ENCODE measurements at regions not wholly inside any gene's neighbourhood (a gene's known extent, or its start where the extent isn't known, plus 50 kb on each side); places are given as distances from the start of the nearest gene placed in this dataset.
"Not testable (repeated sequence)": the region's sequence is repeated elsewhere in the genome, so short reads cannot be mapped to it uniquely, and the experiment has no call there.

- no peak for DNase-seq (ENCODE audit: extremely low spot score)
- 59% methylated on average over 4 of the region's 4 CpGs for WGBS
- no peaks in the 10 kb centered on the region for H3K4me1 ChIP-seq (ENCODE audit: insufficient read depth)
- no peak overlapping the region for H3K4me3 ChIP-seq (ENCODE audit: low read depth, low read length)
- no peaks in the 10 kb centered on the region for H3K36me3 ChIP-seq (ENCODE audit: insufficient read depth)
- H3K27ac ChIP-seq (ENCODE audit: low read depth): no peak overlapping the region
Measured at GRCh38 chr1:233460692-233461091, 133.2 kb downstream of the MAP3K21 start.

- H3K4me3 ChIP-seq (ENCODE audit: low read depth, low read length): no peak overlapping the region
- H3K27ac ChIP-seq (ENCODE audit: low read depth): no peak overlapping the region
- H3K36me3 ChIP-seq (ENCODE audit: insufficient read depth): no peaks in the 10 kb centered on the region
- 81% methylated on average over 1 of the region's 1 CpG for WGBS
- no peaks in the 10 kb centered on the region for H3K4me1 ChIP-seq (ENCODE audit: insufficient read depth)
- no peak for DNase-seq (ENCODE audit: extremely low spot score)
Measured at GRCh38 chr1:233461847-233462246, 134.3 kb downstream of the MAP3K21 start.

GRCh38 chr1:233463333-233463732, 135.8 kb downstream of the MAP3K21 start:
- no peak for DNase-seq (ENCODE audit: extremely low spot score)
- WGBS: 91% methylated on average over 3 of the region's 3 CpGs

GRCh38 chr1:233465745-233466343, 138.3 kb downstream of the MAP3K21 start:
- Histone ChIP-seq H3K36me3 (ENCODE audit: insufficient read depth) (no peaks in the 10 kb centered on the region), H3K27ac (ENCODE audit: low read depth) (no peak overlapping the region), H3K4me3 (ENCODE audit: low read depth, low read length) (no peak overlapping the region), H3K4me1 (ENCODE audit: insufficient read depth) (no peaks in the 10 kb centered on the region)
- 92% methylated on average over 34 of the region's 34 CpGs for WGBS
- DNase-seq (ENCODE audit: extremely low spot score): no peak

More at GRCh38 chr1:233463333-233463732, 135.8 kb downstream of the MAP3K21 start:
- no peak overlapping the region for H3K27ac ChIP-seq (ENCODE audit: low read depth)
- H3K36me3 ChIP-seq (ENCODE audit: insufficient read depth): no peaks in the 10 kb centered on the region
- no peak overlapping the region for H3K4me3 ChIP-seq (ENCODE audit: low read depth, low read length)
- no peaks in the 10 kb centered on the region for H3K4me1 ChIP-seq (ENCODE audit: insufficient read depth)

- no peak for DNase-seq (ENCODE audit: extremely low spot score)
- 61% methylated on average over 6 of the region's 6 CpGs for WGBS
- no peaks in the 10 kb centered on the region for H3K4me1 ChIP-seq (ENCODE audit: insufficient read depth)
- H3K36me3 ChIP-seq (ENCODE audit: insufficient read depth): no peaks in the 10 kb centered on the region
- H3K27ac ChIP-seq (ENCODE audit: low read depth): no peak overlapping the region
- no peak overlapping the region for H3K4me3 ChIP-seq (ENCODE audit: low read depth, low read length)
Measured at GRCh38 chr1:233470741-233471499, 143.0 kb upstream of the KCNK1 start.

GRCh38 chr1:233471851-233472250, 142.1 kb upstream of the KCNK1 start:
- 93% methylated on average over 3 of the region's 3 CpGs for WGBS
- not testable (repeated sequence) for H3K27ac ChIP-seq (ENCODE audit: low read depth); H3K4me3 ChIP-seq (ENCODE audit: low read depth, low read length); H3K4me1 ChIP-seq (ENCODE audit: insufficient read depth); DNase-seq (ENCODE audit: extremely low spot score); H3K36me3 ChIP-seq (ENCODE audit: insufficient read depth)

- H3K4me1 ChIP-seq (ENCODE audit: insufficient read depth); H3K4me3 ChIP-seq (ENCODE audit: low read depth, low read length); DNase-seq (ENCODE audit: extremely low spot score); H3K27ac ChIP-seq (ENCODE audit: low read depth); H3K36me3 ChIP-seq (ENCODE audit: insufficient read depth): not testable (repeated sequence)
- 78% methylated on average over 7 of the region's 7 CpGs for WGBS
Measured at GRCh38 chr1:233472796-233473195, 141.1 kb upstream of the KCNK1 start.

- 56% methylated on average over 11 of the region's 11 CpGs for WGBS
- Histone ChIP-seq H3K4me3 (ENCODE audit: low read depth, low read length) (no peak overlapping the region), H3K27ac (ENCODE audit: low read depth) (no peak overlapping the region), H3K4me1 (ENCODE audit: insufficient read depth) (no peaks in the 10 kb centered on the region), H3K36me3 (ENCODE audit: insufficient read depth) (no peaks in the 10 kb centered on the region)
- no peak for DNase-seq (ENCODE audit: extremely low spot score)
Measured at GRCh38 chr1:233473549-233474204, 140.2 kb upstream of the KCNK1 start.

- no peak for DNase-seq (ENCODE audit: extremely low spot score)
- H3K4me3 ChIP-seq (ENCODE audit: low read depth, low read length): no peak overlapping the region
- H3K27ac ChIP-seq (ENCODE audit: low read depth): no peak overlapping the region
- H3K4me1 ChIP-seq (ENCODE audit: insufficient read depth): no peaks in the 10 kb centered on the region
- no peaks in the 10 kb centered on the region for H3K36me3 ChIP-seq (ENCODE audit: insufficient read depth)
Measured at GRCh38 chr1:233477359-233477758, 136.5 kb upstream of the KCNK1 start.

GRCh38 chr1:233478611-233479010, 135.3 kb upstream of the KCNK1 start:
- H3K36me3 ChIP-seq (ENCODE audit: insufficient read depth): no peaks in the 10 kb centered on the region
- WGBS: 75% methylated on average over 2 of the region's 2 CpGs
- H3K4me3 ChIP-seq (ENCODE audit: low read depth, low read length): no peak overlapping the region
- no peak overlapping the region for H3K27ac ChIP-seq (ENCODE audit: low read depth)
- no peak for DNase-seq (ENCODE audit: extremely low spot score)
- H3K4me1 ChIP-seq (ENCODE audit: insufficient read depth): no peaks in the 10 kb centered on the region

- 79% methylated on average over 4 of the region's 4 CpGs for WGBS
- no peak overlapping the region for H3K27ac ChIP-seq (ENCODE audit: low read depth)
Measured at GRCh38 chr1:233479110-233479890, 134.6 kb upstream of the KCNK1 start.

GRCh38 chr1:233480198-233480597, 133.7 kb upstream of the KCNK1 start:
- DNase-seq (ENCODE audit: extremely low spot score): no peak
- H3K27ac ChIP-seq (ENCODE audit: low read depth): no peak overlapping the region
- 70% methylated on average over 7 of the region's 7 CpGs for WGBS

More at GRCh38 chr1:233479110-233479890, 134.6 kb upstream of the KCNK1 start:
- no peak for DNase-seq (ENCODE audit: extremely low spot score)
- H3K4me1 ChIP-seq (ENCODE audit: insufficient read depth): no peaks in the 10 kb centered on the region
- no peaks in the 10 kb centered on the region for H3K36me3 ChIP-seq (ENCODE audit: insufficient read depth)
- no peak overlapping the region for H3K4me3 ChIP-seq (ENCODE audit: low read depth, low read length)

GRCh38 chr1:233482388-233482787, 131.5 kb upstream of the KCNK1 start:
- Histone ChIP-seq H3K27ac (ENCODE audit: low read depth) (no peak overlapping the region), H3K36me3 (ENCODE audit: insufficient read depth) (no peaks in the 10 kb centered on the region), H3K4me1 (ENCODE audit: insufficient read depth) (no peaks in the 10 kb centered on the region), H3K4me3 (ENCODE audit: low read depth, low read length) (no peak overlapping the region)
- DNase-seq (ENCODE audit: extremely low spot score): no peak
- 91% methylated on average over 3 of the region's 3 CpGs for WGBS

More at GRCh38 chr1:233480198-233480597, 133.7 kb upstream of the KCNK1 start:
- Histone ChIP-seq H3K4me3 (ENCODE audit: low read depth, low read length) (no peak overlapping the region), H3K36me3 (ENCODE audit: insufficient read depth) (no peaks in the 10 kb centered on the region), H3K4me1 (ENCODE audit: insufficient read depth) (no peaks in the 10 kb centered on the region)

Data from urinary bladder (tissue), 3 donors.